ENCODE measurements at regions not wholly inside any gene's neighbourhood (a gene's known extent, or its start where the extent isn't known, plus 50 kb on each side); places are given as distances from the start of the nearest gene placed in this dataset.

- Histone ChIP-seq H3K4me3 (ENCODE audit: control insufficient read depth in 1 of 7, extremely low read depth in 1 of 7, insufficient read depth in 4 of 7, low read depth in 2 of 7, low read length in 6 of 7) (no peak overlapping the region), H3K4me1 (ENCODE audit: control extremely low read depth in 1 of 4, control insufficient read depth in 4 of 4, insufficient read depth in 4 of 4, low read length in 3 of 4) (no peaks in the 10 kb centered on the region), H3K36me3 (ENCODE audit: control insufficient read depth in 4 of 4, insufficient read depth in 4 of 4, low read length in 3 of 4) (no peaks in the 10 kb centered on the region), H3K27ac (ENCODE audit: insufficient read depth in 1 of 2, low read depth in 1 of 2, low read length in 2 of 2, poor library complexity in 1 of 2, severe bottlenecking in 2 of 2) (no peak overlapping the region), H3K9me3 (ENCODE audit: control extremely low read depth in 1 of 5, control insufficient read depth in 4 of 5, insufficient read depth in 2 of 5, low read depth in 1 of 5, low read length in 4 of 5) (no peaks in the 10 kb centered on the region), H3K27me3 (replicated peaks in 2 of 5; ENCODE audit: control insufficient read depth in 4 of 5, insufficient read depth in 5 of 5, low read length in 4 of 5) (no peaks in the 10 kb centered on the region)
- WGBS (ENCODE audit: insufficient coverage), result no CpG with 5 or more reads among the region's 1 CpG
- ChIA-PET CTCF (no interaction called here), POLR2A (no interaction called here)
- DNase-seq, result no peak
Observed at GRCh38 chr9:29062446-29062845, 1489.2 kb upstream of the C9orf72 start.

- Histone ChIP-seq H3K36me3 (ENCODE audit: control insufficient read depth in 4 of 4, insufficient read depth in 4 of 4, low read length in 3 of 4) (no peaks in the 10 kb centered on the region), H3K9me3 (ENCODE audit: control extremely low read depth in 1 of 5, control insufficient read depth in 4 of 5, insufficient read depth in 2 of 5, low read depth in 1 of 5, low read length in 4 of 5) (no peaks in the 10 kb centered on the region), H3K27ac (ENCODE audit: insufficient read depth in 1 of 2, low read depth in 1 of 2, low read length in 2 of 2, poor library complexity in 1 of 2, severe bottlenecking in 2 of 2) (no peak overlapping the region), H3K4me3 (ENCODE audit: control insufficient read depth in 1 of 7, extremely low read depth in 1 of 7, insufficient read depth in 4 of 7, low read depth in 2 of 7, low read length in 6 of 7) (no peak overlapping the region), H3K4me1 (ENCODE audit: control extremely low read depth in 1 of 4, control insufficient read depth in 4 of 4, insufficient read depth in 4 of 4, low read length in 3 of 4) (no peaks in the 10 kb centered on the region), H3K27me3 (replicated peaks in 2 of 5; ENCODE audit: control insufficient read depth in 4 of 5, insufficient read depth in 5 of 5, low read length in 4 of 5) (no peaks in the 10 kb centered on the region)
- ChIA-PET POLR2A (no interaction called here), CTCF (no interaction called here)
- no CpG with 5 or more reads among the region's 1 CpG for WGBS (ENCODE audit: insufficient coverage)
- no peak for DNase-seq
Observed at GRCh38 chr9:29063031-29063430, 1489.8 kb upstream of the C9orf72 start.

DNA sequence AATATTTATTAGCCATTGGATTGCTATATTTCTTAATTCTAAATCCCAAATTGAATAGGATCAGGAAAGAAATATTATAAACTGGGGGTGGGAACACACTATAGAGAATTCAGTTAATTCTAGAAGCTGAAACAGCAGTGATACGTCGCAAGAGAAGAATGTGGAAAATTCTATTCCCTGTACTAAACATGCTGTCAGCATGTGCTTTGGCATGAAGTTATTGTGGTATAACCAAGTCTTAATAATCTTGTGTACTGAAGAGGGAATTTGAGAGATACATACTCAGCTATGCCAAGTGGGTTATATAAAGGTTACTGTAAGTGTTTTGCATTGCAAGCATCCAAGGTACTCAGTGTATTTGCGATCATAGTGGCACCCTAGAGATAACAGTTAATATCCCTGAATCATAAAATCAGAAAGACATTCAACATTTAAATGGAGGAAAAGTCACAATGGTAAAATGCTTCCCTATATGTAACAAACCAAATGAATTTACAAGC, 1492.9 kb upstream of the C9orf72 start:
- Histone ChIP-seq H3K4me1 (ENCODE audit: control extremely low read depth in 1 of 4, control insufficient read depth in 4 of 4, insufficient read depth in 4 of 4, low read length in 3 of 4) (no peaks in the 10 kb centered on the region), H3K27me3 (replicated peaks in 2 of 5; ENCODE audit: control insufficient read depth in 4 of 5, insufficient read depth in 5 of 5, low read length in 4 of 5) (no peaks in the 10 kb centered on the region), H3K36me3 (ENCODE audit: control insufficient read depth in 4 of 4, insufficient read depth in 4 of 4, low read length in 3 of 4) (no peaks in the 10 kb centered on the region), H3K27ac (ENCODE audit: insufficient read depth in 1 of 2, low read depth in 1 of 2, low read length in 2 of 2, poor library complexity in 1 of 2, severe bottlenecking in 2 of 2) (no peak overlapping the region), H3K4me3 (ENCODE audit: control insufficient read depth in 1 of 7, extremely low read depth in 1 of 7, insufficient read depth in 4 of 7, low read depth in 2 of 7, low read length in 6 of 7) (no peak overlapping the region), H3K9me3 (ENCODE audit: control extremely low read depth in 1 of 5, control insufficient read depth in 4 of 5, insufficient read depth in 2 of 5, low read depth in 1 of 5, low read length in 4 of 5) (no peaks in the 10 kb centered on the region)
- no CpG with 5 or more reads among the region's 3 CpGs for WGBS (ENCODE audit: insufficient coverage)
- DNase-seq, result no peak
- CTCF ChIA-PET, result no interaction called here
- POLR2A ChIA-PET, result no interaction called here

- Histone ChIP-seq H3K27me3 (replicated peaks in 2 of 5; ENCODE audit: control insufficient read depth in 4 of 5, insufficient read depth in 5 of 5, low read length in 4 of 5) (no peaks in the 10 kb centered on the region), H3K36me3 (ENCODE audit: control insufficient read depth in 4 of 4, insufficient read depth in 4 of 4, low read length in 3 of 4) (no peaks in the 10 kb centered on the region), H3K27ac (ENCODE audit: insufficient read depth in 1 of 2, low read depth in 1 of 2, low read length in 2 of 2, poor library complexity in 1 of 2, severe bottlenecking in 2 of 2) (no peak overlapping the region), H3K4me1 (ENCODE audit: control extremely low read depth in 1 of 4, control insufficient read depth in 4 of 4, insufficient read depth in 4 of 4, low read length in 3 of 4) (no peaks in the 10 kb centered on the region), H3K9me3 (ENCODE audit: control extremely low read depth in 1 of 5, control insufficient read depth in 4 of 5, insufficient read depth in 2 of 5, low read depth in 1 of 5, low read length in 4 of 5) (no peaks in the 10 kb centered on the region), H3K4me3 (ENCODE audit: control insufficient read depth in 1 of 7, extremely low read depth in 1 of 7, insufficient read depth in 4 of 7, low read depth in 2 of 7, low read length in 6 of 7) (no peak overlapping the region)
- POLR2A ChIA-PET, result no interaction called here
- WGBS (ENCODE audit: insufficient coverage), result no CpG with 5 or more reads among the region's 2 CpGs
- CTCF ChIA-PET, result no interaction called here
- no peak for DNase-seq
Observed at GRCh38 chr9:29068461-29068860, 1495.2 kb upstream of the C9orf72 start.

DNA sequence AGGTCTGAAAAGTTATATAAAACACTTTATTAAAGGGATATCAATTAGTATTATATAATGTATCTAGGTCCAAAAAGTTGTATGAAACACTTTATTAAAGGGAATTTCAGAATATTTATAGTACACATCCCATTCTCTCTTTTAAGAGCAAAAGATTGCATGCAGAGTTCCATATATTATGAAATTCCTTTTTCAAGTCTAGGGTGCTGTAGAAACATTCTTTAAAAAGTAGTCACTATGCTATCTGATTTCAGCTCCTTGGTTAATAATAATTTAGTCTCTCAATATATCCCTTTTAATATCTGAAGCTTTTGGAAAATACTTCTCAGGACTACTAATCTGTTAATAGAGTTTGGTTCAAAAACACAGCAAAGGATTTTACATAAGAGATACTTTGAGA, 1496.1 kb upstream of the C9orf72 start:
- no peaks in the 10 kb centered on the region for H3K9me3 ChIP-seq (ENCODE audit: control extremely low read depth in 1 of 5, control insufficient read depth in 4 of 5, insufficient read depth in 2 of 5, low read depth in 1 of 5, low read length in 4 of 5)
- DNase-seq, result no peak
- H3K27ac ChIP-seq (ENCODE audit: insufficient read depth in 1 of 2, low read depth in 1 of 2, low read length in 2 of 2, poor library complexity in 1 of 2, severe bottlenecking in 2 of 2), result no peak overlapping the region
- H3K4me3 ChIP-seq (ENCODE audit: control insufficient read depth in 1 of 7, extremely low read depth in 1 of 7, insufficient read depth in 4 of 7, low read depth in 2 of 7, low read length in 6 of 7), result no peak overlapping the region
- CTCF ChIA-PET, result interaction anchor here (0.6 kb wide), 1 partner anchor 1312 kb away, joined by 3 read pairs; no protein-coding TSS in a partner anchor
- H3K36me3 ChIP-seq (ENCODE audit: control insufficient read depth in 4 of 4, insufficient read depth in 4 of 4, low read length in 3 of 4), result no peaks in the 10 kb centered on the region
- POLR2A ChIA-PET, result no interaction called here
- no peaks in the 10 kb centered on the region for H3K27me3 ChIP-seq (replicated peaks in 2 of 5; ENCODE audit: control insufficient read depth in 4 of 5, insufficient read depth in 5 of 5, low read length in 4 of 5)
- H3K4me1 ChIP-seq (ENCODE audit: control extremely low read depth in 1 of 4, control insufficient read depth in 4 of 4, insufficient read depth in 4 of 4, low read length in 3 of 4), result no peaks in the 10 kb centered on the region

- ChIA-PET CTCF (no interaction called here), POLR2A (no interaction called here)
- WGBS (ENCODE audit: insufficient coverage), result no CpG with 5 or more reads among the region's 3 CpGs
- H3K27me3 ChIP-seq (replicated peaks in 2 of 5; ENCODE audit: control insufficient read depth in 4 of 5, insufficient read depth in 5 of 5, low read length in 4 of 5), result no peaks in the 10 kb centered on the region
- no peaks in the 10 kb centered on the region for H3K36me3 ChIP-seq (ENCODE audit: control insufficient read depth in 4 of 4, insufficient read depth in 4 of 4, low read length in 3 of 4)
- no peaks in the 10 kb centered on the region for H3K4me1 ChIP-seq (ENCODE audit: control extremely low read depth in 1 of 4, control insufficient read depth in 4 of 4, insufficient read depth in 4 of 4, low read length in 3 of 4)
- no peak overlapping the region for H3K27ac ChIP-seq (ENCODE audit: insufficient read depth in 1 of 2, low read depth in 1 of 2, low read length in 2 of 2, poor library complexity in 1 of 2, severe bottlenecking in 2 of 2)
- no peak overlapping the region for H3K4me3 ChIP-seq (ENCODE audit: control insufficient read depth in 1 of 7, extremely low read depth in 1 of 7, insufficient read depth in 4 of 7, low read depth in 2 of 7, low read length in 6 of 7)
- no peak for DNase-seq
- H3K9me3 ChIP-seq (ENCODE audit: control extremely low read depth in 1 of 5, control insufficient read depth in 4 of 5, insufficient read depth in 2 of 5, low read depth in 1 of 5, low read length in 4 of 5), result no peaks in the 10 kb centered on the region
Observed at GRCh38 chr9:29078063-29078666, 1504.9 kb upstream of the C9orf72 start.

DNA sequence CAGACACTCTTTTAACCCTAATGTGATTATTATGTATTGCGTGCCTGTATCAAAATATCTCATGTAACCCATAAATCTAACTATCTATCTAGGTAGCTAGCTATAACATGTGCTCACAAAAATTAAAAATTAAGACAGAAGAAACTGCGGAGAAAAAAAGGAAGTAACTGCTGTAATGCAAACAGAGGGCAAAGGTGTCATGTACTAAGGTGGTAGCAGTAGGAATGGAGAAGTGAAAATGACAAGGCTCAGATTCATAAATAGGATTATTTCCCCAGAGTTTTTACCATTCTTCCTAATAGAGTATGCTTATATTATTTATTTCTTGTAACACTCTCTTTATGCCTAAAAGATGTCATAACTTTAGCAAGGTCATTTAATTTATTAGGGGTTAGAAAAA, 1527.5 kb upstream of the C9orf72 start:
- H3K27me3 ChIP-seq (replicated peaks in 2 of 5; ENCODE audit: control insufficient read depth in 4 of 5, insufficient read depth in 5 of 5, low read length in 4 of 5), result no peaks in the 10 kb centered on the region
- POLR2A ChIA-PET, result no interaction called here
- CTCF ChIA-PET, result no interaction called here
- DNase-seq, result no peak
- H3K4me3 ChIP-seq (ENCODE audit: control insufficient read depth in 1 of 7, extremely low read depth in 1 of 7, insufficient read depth in 4 of 7, low read depth in 2 of 7, low read length in 6 of 7), result no peak overlapping the region
- no peaks in the 10 kb centered on the region for H3K9me3 ChIP-seq (ENCODE audit: control extremely low read depth in 1 of 5, control insufficient read depth in 4 of 5, insufficient read depth in 2 of 5, low read depth in 1 of 5, low read length in 4 of 5)
- WGBS (ENCODE audit: insufficient coverage), result no CpG with 5 or more reads among the region's 2 CpGs
- no peaks in the 10 kb centered on the region for H3K4me1 ChIP-seq (ENCODE audit: control extremely low read depth in 1 of 4, control insufficient read depth in 4 of 4, insufficient read depth in 4 of 4, low read length in 3 of 4)
- no peak overlapping the region for H3K27ac ChIP-seq (ENCODE audit: insufficient read depth in 1 of 2, low read depth in 1 of 2, low read length in 2 of 2, poor library complexity in 1 of 2, severe bottlenecking in 2 of 2)
- H3K36me3 ChIP-seq (ENCODE audit: control insufficient read depth in 4 of 4, insufficient read depth in 4 of 4, low read length in 3 of 4), result no peaks in the 10 kb centered on the region
